PC-9 (cell line): ENCODE measurements at regions not wholly inside any gene's neighbourhood (a gene's known extent, or its start where the extent isn't known, plus 50 kb on each side); places are given as distances from the start of the nearest gene placed in this dataset.

ENCODE experiments used
- BruUV-seq: library from RNA; stranded (reverse); fragments of 400-500 nt; replicated peaks from 2 replicates; lab custom pipeline; 2021; lab: Mats Ljungman, UMichigan
- CTCF ChIA-PET: fragments of 300-600 bp; sonication (Branson Sonifier 250); formaldehyde crosslinking; loops from one replicate; lab custom pipeline; 2022; ENCODE audit warnings: antibody characterized with exemption; lab: Charles Lee
- POLR2A ChIA-PET: fragments of 300-600 bp; sonication (Branson Sonifier 250); formaldehyde crosslinking; loops from one replicate; lab custom pipeline; 2022; ENCODE audit warnings: antibody characterized with exemption; ENCODE audit not compliant: unreplicated experiment; lab: Charles Lee
- DNase-seq, 2 experiments: peaks; one replicate each; pipeline versions ENCODE4 v3.0.0 to v3.0.0-alpha.2; 2015 to 2022; ENCODE audit warnings: mixed read lengths in 1 of 2
- H2AFZ ChIP-seq: fragments of 200-600 bp; sonication (generic); 2 replicates; pipeline ENCODE4 v1.8.1; 2017; ENCODE audit warnings: antibody characterized with exemption
- H3F3A ChIP-seq: fragments of 200-600 bp; sonication (generic); 2 replicates; pipeline ENCODE4 v1.8.1; 2017; ENCODE audit warnings: antibody characterized with exemption, mild to moderate bottlenecking, low read depth; ENCODE audit not compliant: insufficient read depth
- H3K27ac ChIP-seq: fragments of 200-600 bp; sonication (generic); 2 replicates; pipeline ENCODE4 v1.6.1; 2016; ENCODE audit warnings: mixed run types
- H3K27me3 ChIP-seq: fragments of 200-600 bp; sonication (generic); 2 replicates; pipeline ENCODE4 v1.6.1; 2016; ENCODE audit warnings: low read depth, mixed run types; ENCODE audit not compliant: insufficient read depth
- H3K36me3 ChIP-seq: fragments of 200-600 bp; sonication (generic); 2 replicates; pipeline ENCODE4 v1.6.1; 2016; ENCODE audit warnings: low read depth, mixed run types
- H3K4me1 ChIP-seq: fragments of 200-600 bp; sonication (generic); replicated peaks from 2 replicates; pipeline ENCODE4 v1.6.1; 2016; ENCODE audit warnings: mixed run types; ENCODE audit not compliant: insufficient read depth
- H3K4me2 ChIP-seq: fragments of 200-600 bp; sonication (generic); 2 replicates; pipeline ENCODE4 v1.6.1; 2017; ENCODE audit warnings: mixed run types
- H3K4me3 ChIP-seq: fragments of 200-600 bp; sonication (generic); 2 replicates; pipeline ENCODE4 v1.6.1; 2016; ENCODE audit warnings: mixed run types
- H3K79me2 ChIP-seq: fragments of 200-600 bp; sonication (generic); 2 replicates; pipeline ENCODE4 v1.6.1; 2017; ENCODE audit warnings: low read depth, mixed run types
- H3K9me2 ChIP-seq: fragments of 200-600 bp; sonication (generic); 2 replicates; pipeline ENCODE4 v1.8.1; 2017; ENCODE audit warnings: mild to moderate bottlenecking; ENCODE audit not compliant: insufficient read depth
- H3K9me3 ChIP-seq: fragments of 200-600 bp; sonication (generic); 2 replicates; pipeline ENCODE4 v1.8.1; 2016; ENCODE audit warnings: low read depth; ENCODE audit not compliant: insufficient read depth
- H4K20me1 ChIP-seq: fragments of 200-600 bp; sonication (generic); 2 replicates; pipeline ENCODE4 v1.8.1; 2017; ENCODE audit not compliant: insufficient read depth
- CTCF ChIP-seq: fragments of 200-600 bp; sonication (generic); conservative IDR thresholded peaks from 2 replicates; pipeline ENCODE4 v1.6.1; 2017; ENCODE audit warnings: mixed run types, antibody characterized with exemption, mild to moderate bottlenecking, moderate library complexity
- EZH2 ChIP-seq: fragments of 200-600 bp; sonication (generic); IDR thresholded peaks from 2 replicates; pipeline ENCODE4 v1.8.0; 2017; ENCODE audit warnings: antibody characterized with exemption, low read depth
- intact Hi-C: fragments of 100-400 bp; cut with micrococcal nuclease; formaldehyde crosslinking; loops from one replicate; pipeline ENCODE4 v1.10.0; 2022; ENCODE audit not compliant: unreplicated experiment

- BruUV-seq, result no TSS peak
Measured at GRCh38 chr18:79583984-79584401, 95.6 kb upstream of the CTDP1 start.

GRCh38 chr18:79584491-79585394 is 94.9 kb upstream of the CTDP1 start:
- peaks cover 16% of the 10 kb centered on the region for H3F3A ChIP-seq
- H3K4me3 ChIP-seq, result no peak overlapping the region
- peaks cover 54% of the 10 kb centered on the region for H3K27me3 ChIP-seq
- H3K9me3 ChIP-seq, result peaks cover 9% of the 10 kb centered on the region; the same call in 1 of the 2 replicates
- H3K4me1 ChIP-seq, result no peaks in the 10 kb centered on the region
- intact Hi-C loops, result no loop called here
- CTCF ChIA-PET, result no interaction called here
- H2AFZ ChIP-seq, result no peak overlapping the region
- TF ChIP-seq CTCF (no peak), EZH2 (no peak)
- POLR2A ChIA-PET, result no interaction called here
- no peak overlapping the region for H3K4me2 ChIP-seq
- no peaks in the 10 kb centered on the region for H4K20me1 ChIP-seq
- BruUV-seq, result no TSS peak
- H3K9me2 ChIP-seq, result no peaks in the 10 kb centered on the region
- H3K27ac ChIP-seq, result no peak overlapping the region
- H3K36me3 ChIP-seq, result no peaks in the 10 kb centered on the region
- no peaks in the 10 kb centered on the region for H3K79me2 ChIP-seq
- DNase-seq, result no peak

More at GRCh38 chr18:79583984-79584401, 95.6 kb upstream of the CTDP1 start:
- Histone ChIP-seq H2AFZ (no peak overlapping the region), H3F3A (peaks cover 16% of the 10 kb centered on the region), H3K27ac (no peak overlapping the region), H3K36me3 (no peaks in the 10 kb centered on the region), H3K9me3 (peaks cover 9% of the 10 kb centered on the region; the same call in 1 of the 2 replicates), H3K4me2 (no peak overlapping the region), H3K79me2 (no peaks in the 10 kb centered on the region), H3K4me3 (no peak overlapping the region), H4K20me1 (no peaks in the 10 kb centered on the region), H3K9me2 (no peaks in the 10 kb centered on the region), H3K27me3 (peaks cover 50% of the 10 kb centered on the region), H3K4me1 (no peaks in the 10 kb centered on the region)
- ChIA-PET POLR2A (no interaction called here), CTCF (no interaction called here)
- TF ChIP-seq CTCF (no peak), EZH2 (no peak)
- intact Hi-C loops, result no loop called here
- DNase-seq, result no peak

GRCh38 chr18:79585395-79586370 is 93.9 kb upstream of the CTDP1 start:
- H3K79me2 ChIP-seq, result no peaks in the 10 kb centered on the region
- no peaks in the 10 kb centered on the region for H3K36me3 ChIP-seq
- peaks cover 16% of the 10 kb centered on the region for H3F3A ChIP-seq
- H3K9me3 ChIP-seq, result peaks cover 9% of the 10 kb centered on the region; the same call in 1 of the 2 replicates
- no peaks in the 10 kb centered on the region for H4K20me1 ChIP-seq
- no peak overlapping the region for H2AFZ ChIP-seq
- no peak for DNase-seq
- H3K4me3 ChIP-seq, result no peak overlapping the region
- peaks cover 54% of the 10 kb centered on the region for H3K27me3 ChIP-seq
- TF ChIP-seq CTCF (no peak), EZH2 (no peak)
- H3K27ac ChIP-seq, result no peak overlapping the region
- intact Hi-C loops, result no loop called here
- no peaks in the 10 kb centered on the region for H3K9me2 ChIP-seq
- ChIA-PET POLR2A (no interaction called here), CTCF (no interaction called here)
- no peak overlapping the region for H3K4me2 ChIP-seq
- BruUV-seq, result no TSS peak
- H3K4me1 ChIP-seq, result no peaks in the 10 kb centered on the region
